Mucosa of rectum (tissue), 2 donors: ENCODE measurements at regions not wholly inside any gene's neighbourhood (a gene's known extent, or its start where the extent isn't known, plus 50 kb on each side); places are given as distances from the start of the nearest gene placed in this dataset.

Experiments used
- H3K27ac ChIP-seq, 2 donors: one replicate each; pipeline ENCODE4 v1.7.0; 2013; ENCODE audit warnings: inconsistent platforms in 2 of 2, low read depth in 2 of 2, low read length in 2 of 2
- H3K27me3 ChIP-seq, 2 donors: one replicate each; pipeline ENCODE4 v1.7.0; 2013; ENCODE audit warnings: low read length in 2 of 2; ENCODE audit not compliant: control insufficient read depth in 2 of 2, insufficient read depth in 2 of 2
- H3K36me3 ChIP-seq, 2 donors: one replicate each; pipeline ENCODE4 v1.7.0; 2013; ENCODE audit warnings: low read length in 2 of 2; ENCODE audit not compliant: control insufficient read depth in 2 of 2, insufficient read depth in 2 of 2
- H3K4me1 ChIP-seq, 2 donors: one replicate each; pipeline ENCODE4 v1.7.0; 2013; ENCODE audit warnings: low read length in 2 of 2, mild to moderate bottlenecking in 1 of 2; ENCODE audit not compliant: control insufficient read depth in 2 of 2, insufficient read depth in 2 of 2
- H3K4me3 ChIP-seq, 2 donors: one replicate each; pipeline ENCODE4 v1.7.0; 2013; ENCODE audit warnings: low read length in 2 of 2
- H3K9ac ChIP-seq, 2 donors: one replicate each; pipeline ENCODE4 v1.7.0; 2013; ENCODE audit warnings: low read length in 2 of 2, low read depth in 1 of 2, mild to moderate bottlenecking in 1 of 2
- H3K9me3 ChIP-seq, 2 donors: one replicate each; pipeline ENCODE4 v1.7.0; 2013; ENCODE audit warnings: low read length in 2 of 2; ENCODE audit not compliant: control insufficient read depth in 2 of 2
- donor health status: healthy.
- donor health status: Normal muscosa, but diverticular disease.

DNA sequence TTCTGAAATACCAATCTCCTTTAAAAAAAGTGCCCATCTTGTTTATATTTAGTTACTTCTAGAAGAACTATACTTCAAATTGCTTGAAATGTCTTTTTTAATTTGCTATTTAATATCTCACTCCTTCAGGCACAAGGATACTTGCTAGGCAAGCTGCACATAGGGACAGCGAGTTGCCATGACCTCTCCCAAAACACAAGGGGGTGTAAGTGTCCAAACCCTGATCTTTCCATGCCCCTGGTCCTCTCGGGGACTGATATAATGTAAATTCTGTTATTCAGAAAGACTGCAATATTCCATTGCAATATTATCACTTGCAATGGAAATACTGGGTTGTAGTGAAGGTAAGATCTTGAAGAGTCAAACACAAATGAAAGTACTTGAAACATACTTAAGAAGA, 480.4 kb downstream of the CETN3 start:
- Histone ChIP-seq H3K4me3 (no peak overlapping the region), H3K9ac (no peak overlapping the region), H3K27me3 (no peaks in the 10 kb centered on the region), H3K4me1 (no peaks in the 10 kb centered on the region), H3K9me3 (no peaks in the 10 kb centered on the region), H3K27ac (no peak overlapping the region), H3K36me3 (no peaks in the 10 kb centered on the region)

DNA sequence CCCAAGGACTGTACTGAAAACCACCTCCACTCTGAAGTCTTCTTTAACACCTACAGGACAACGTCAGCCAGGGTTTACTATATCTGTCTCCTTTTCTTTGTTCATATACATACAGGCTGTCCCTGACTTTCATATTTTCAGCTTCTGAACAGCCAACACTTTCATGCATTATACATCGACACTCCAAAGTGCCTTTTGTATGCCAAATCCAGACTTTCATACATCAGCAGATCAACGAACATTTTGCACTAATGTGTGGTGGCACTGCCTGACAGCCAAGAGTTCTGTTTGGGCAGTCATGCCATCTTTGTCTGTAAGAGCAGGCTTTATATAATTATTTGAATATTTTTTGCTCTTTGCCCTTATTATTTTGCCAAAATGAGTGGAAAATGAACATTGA, 487.4 kb downstream of the CETN3 start:
- no peaks in the 10 kb centered on the region for H3K27me3 ChIP-seq
- H3K9ac ChIP-seq = no peak overlapping the region
- no peak overlapping the region for H3K27ac ChIP-seq
- H3K4me3 ChIP-seq = no peak overlapping the region
- no peaks in the 10 kb centered on the region for H3K36me3 ChIP-seq
- no peaks in the 10 kb centered on the region for H3K4me1 ChIP-seq
- H3K9me3 ChIP-seq = no peaks in the 10 kb centered on the region

DNA sequence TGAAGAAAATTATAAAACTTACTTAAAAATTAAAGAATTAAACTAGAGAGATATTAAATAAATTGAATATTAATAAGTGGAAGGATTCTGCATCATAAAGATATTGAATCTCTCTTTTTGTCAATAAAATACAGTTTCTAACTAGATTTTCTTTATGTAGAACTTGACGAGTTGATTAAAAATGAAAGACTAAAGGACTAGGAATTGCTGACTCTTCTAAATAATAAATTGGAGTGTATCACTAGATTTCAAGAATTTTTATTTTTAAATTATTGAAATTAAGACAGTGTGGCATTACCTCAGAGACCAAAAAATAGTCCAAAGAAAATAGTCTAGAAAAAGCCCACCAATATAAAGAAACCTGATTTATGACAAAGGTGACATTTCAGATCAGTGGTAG, 492.4 kb downstream of the CETN3 start:
- no peak overlapping the region for H3K9ac ChIP-seq
- no peaks in the 10 kb centered on the region for H3K9me3 ChIP-seq
- H3K4me3 ChIP-seq = no peak overlapping the region
- no peak overlapping the region for H3K27ac ChIP-seq
- H3K36me3 ChIP-seq = no peaks in the 10 kb centered on the region
- no peaks in the 10 kb centered on the region for H3K27me3 ChIP-seq
- no peaks in the 10 kb centered on the region for H3K4me1 ChIP-seq

DNA sequence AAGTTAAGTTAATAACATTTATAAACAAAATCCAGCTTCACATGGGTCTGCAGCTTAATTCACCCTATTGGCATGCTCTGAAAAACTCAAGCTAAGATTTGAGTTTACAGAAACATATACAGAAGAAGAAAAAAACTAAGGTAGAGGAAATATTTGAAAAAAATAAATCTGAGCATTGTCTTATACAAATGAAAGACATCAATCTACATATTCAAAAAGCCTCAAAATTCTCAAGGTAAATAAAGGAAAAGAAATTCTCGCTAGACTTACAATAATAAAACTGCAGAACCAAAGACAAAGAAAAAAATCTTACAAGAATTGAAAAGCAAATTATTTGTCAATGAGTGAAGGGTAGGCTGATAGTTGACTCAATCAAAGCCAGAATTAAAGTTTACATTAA, 493.4 kb downstream of the CETN3 start:
- Histone ChIP-seq H3K36me3 (no peaks in the 10 kb centered on the region), H3K4me3 (no peak overlapping the region), H3K9ac (no peak overlapping the region), H3K27ac (no peak overlapping the region), H3K4me1 (no peaks in the 10 kb centered on the region), H3K9me3 (no peaks in the 10 kb centered on the region), H3K27me3 (no peaks in the 10 kb centered on the region)

DNA sequence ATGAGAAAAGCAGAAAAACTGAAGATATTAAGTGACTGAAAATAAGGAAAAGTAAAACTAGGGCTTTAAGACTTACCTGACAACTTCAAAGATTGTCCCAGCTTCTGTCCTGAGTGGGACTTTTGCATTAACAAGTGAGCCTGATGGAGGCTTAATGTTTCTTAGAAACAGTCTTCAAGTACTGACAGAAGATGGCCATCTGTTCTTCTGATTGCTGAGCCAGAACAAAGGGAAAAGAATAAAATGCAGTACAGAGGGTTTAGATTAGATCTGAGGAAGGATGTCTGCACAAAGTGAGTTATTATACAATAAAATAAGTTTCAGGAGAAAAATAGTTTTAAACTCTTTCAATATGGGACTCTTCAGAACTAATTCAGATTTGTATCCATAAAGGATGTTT, 500.7 kb downstream of the CETN3 start:
- Histone ChIP-seq H3K27me3 (no peaks in the 10 kb centered on the region), H3K9me3 (no peaks in the 10 kb centered on the region), H3K4me3 (no peak overlapping the region), H3K27ac (no peak overlapping the region), H3K4me1 (no peaks in the 10 kb centered on the region), H3K9ac (no peak overlapping the region), H3K36me3 (no peaks in the 10 kb centered on the region)

DNA sequence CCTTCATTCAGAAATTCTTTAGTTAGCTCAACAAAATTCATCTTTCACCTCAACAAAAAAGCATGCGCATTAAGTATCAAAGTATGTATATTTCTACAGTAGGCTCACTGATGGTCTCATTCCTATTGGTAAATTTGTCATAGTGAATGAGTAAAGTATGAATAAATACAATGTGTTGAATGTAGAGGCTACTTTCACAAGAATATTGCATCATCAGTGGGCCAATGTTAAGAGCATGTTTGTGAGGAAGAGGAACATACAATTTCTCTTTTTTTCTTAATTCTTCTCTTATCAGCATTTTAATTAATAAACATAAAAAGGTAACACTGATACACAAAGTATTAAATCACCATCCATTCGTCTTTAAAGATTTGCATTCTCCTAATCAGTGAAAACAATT, 505.1 kb downstream of the CETN3 start:
- no peaks in the 10 kb centered on the region for H3K27me3 ChIP-seq
- H3K9me3 ChIP-seq = no peaks in the 10 kb centered on the region
- no peak overlapping the region for H3K9ac ChIP-seq
- H3K36me3 ChIP-seq = no peaks in the 10 kb centered on the region
- H3K27ac ChIP-seq = no peak overlapping the region
- H3K4me3 ChIP-seq = no peak overlapping the region
- no peaks in the 10 kb centered on the region for H3K4me1 ChIP-seq

DNA sequence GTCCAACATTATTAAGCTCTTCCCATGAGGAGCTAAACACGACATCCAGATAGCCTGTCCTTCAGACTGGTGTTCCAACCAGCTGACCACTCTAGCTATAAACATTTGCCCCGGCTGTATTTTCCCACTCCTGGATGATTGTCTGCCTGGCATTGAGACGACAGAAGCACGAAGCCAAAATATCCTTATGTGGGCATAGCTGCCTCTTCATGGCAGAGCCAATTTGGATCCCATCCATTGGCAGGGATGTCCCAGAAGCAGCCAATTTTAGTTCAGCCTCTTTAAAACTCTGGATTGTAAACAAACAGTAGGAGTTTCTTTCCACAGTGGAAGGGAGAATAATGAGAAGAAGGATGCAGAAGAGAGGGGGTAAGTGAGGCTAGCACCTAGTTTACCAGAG, 507.6 kb downstream of the CETN3 start:
- H3K27me3 ChIP-seq = no peaks in the 10 kb centered on the region
- H3K36me3 ChIP-seq = no peaks in the 10 kb centered on the region
- H3K4me1 ChIP-seq = no peaks in the 10 kb centered on the region
- no peaks in the 10 kb centered on the region for H3K9me3 ChIP-seq
- no peak overlapping the region for H3K27ac ChIP-seq
- no peak overlapping the region for H3K9ac ChIP-seq
- no peak overlapping the region for H3K4me3 ChIP-seq

DNA sequence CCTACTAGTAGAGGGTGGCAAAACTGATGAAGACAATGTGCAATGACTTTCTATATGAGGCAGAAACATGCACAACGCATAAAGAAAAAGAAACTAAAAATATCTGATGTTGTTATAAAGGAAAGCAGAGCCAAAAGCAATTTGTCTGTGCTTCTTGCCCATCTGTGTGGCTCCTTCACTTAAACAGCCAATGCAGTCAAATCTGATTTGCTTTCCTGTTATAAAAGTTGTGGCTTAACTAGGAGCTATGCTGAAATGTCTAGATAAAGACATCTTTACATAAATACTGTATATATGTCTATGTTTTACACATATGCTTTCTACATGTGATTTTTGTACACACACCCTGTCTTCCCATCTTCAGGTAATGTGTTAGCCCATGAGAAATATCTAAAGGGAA, 508.2 kb downstream of the CETN3 start:
- H3K36me3 ChIP-seq = no peaks in the 10 kb centered on the region
- no peak overlapping the region for H3K27ac ChIP-seq
- H3K4me3 ChIP-seq = no peak overlapping the region
- H3K9ac ChIP-seq = no peak overlapping the region
- no peaks in the 10 kb centered on the region for H3K9me3 ChIP-seq
- no peaks in the 10 kb centered on the region for H3K27me3 ChIP-seq
- no peaks in the 10 kb centered on the region for H3K4me1 ChIP-seq

DNA sequence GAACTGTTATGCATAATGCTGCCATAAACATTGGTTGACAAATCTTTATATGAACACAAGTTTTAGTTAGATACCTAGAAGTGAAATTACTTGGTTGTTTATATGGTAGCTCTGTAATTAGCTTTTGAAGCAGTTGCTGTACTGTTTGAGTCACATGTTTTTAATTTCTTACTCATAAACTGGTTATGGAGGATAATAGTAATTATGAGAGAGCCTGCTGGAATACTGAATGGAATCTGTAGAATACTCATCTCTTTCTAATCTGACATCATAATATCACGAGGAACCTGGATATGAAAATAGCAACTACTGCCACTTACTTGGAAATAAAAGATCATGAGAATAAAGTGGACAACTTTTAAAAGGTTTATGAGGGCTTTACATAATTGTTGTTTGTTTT, 509.2 kb downstream of the CETN3 start:
- Histone ChIP-seq H3K27ac (no peak overlapping the region), H3K27me3 (no peaks in the 10 kb centered on the region)

DNA sequence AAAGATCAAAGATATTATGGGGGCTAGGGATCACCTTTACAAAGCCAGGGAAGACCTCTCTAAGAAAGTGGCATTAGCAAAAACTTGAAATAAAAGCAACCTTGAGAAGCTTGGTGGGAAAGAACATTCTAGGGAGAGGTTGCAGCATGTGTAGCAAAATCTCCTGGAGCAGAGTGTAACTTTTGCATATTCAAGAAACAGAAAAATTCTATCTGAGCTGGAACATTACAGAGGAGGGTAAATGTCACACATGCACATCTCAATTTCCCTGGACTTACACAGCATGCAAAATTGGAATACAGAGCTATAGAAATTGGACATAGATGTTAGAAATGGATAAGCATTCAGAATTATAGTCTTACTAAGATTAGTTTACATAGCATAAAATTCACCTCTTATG, 510.0 kb downstream of the CETN3 start:
- Histone ChIP-seq H3K27me3 (no peaks in the 10 kb centered on the region), H3K9ac (no peak overlapping the region), H3K36me3 (no peaks in the 10 kb centered on the region), H3K4me1 (no peaks in the 10 kb centered on the region), H3K27ac (no peak overlapping the region), H3K4me3 (no peak overlapping the region), H3K9me3 (no peaks in the 10 kb centered on the region)

More for the DNA sequence above, 509.2 kb downstream of the CETN3 start:
- Histone ChIP-seq H3K36me3 (no peaks in the 10 kb centered on the region), H3K9me3 (no peaks in the 10 kb centered on the region), H3K4me1 (no peaks in the 10 kb centered on the region), H3K9ac (no peak overlapping the region), H3K4me3 (no peak overlapping the region)

DNA sequence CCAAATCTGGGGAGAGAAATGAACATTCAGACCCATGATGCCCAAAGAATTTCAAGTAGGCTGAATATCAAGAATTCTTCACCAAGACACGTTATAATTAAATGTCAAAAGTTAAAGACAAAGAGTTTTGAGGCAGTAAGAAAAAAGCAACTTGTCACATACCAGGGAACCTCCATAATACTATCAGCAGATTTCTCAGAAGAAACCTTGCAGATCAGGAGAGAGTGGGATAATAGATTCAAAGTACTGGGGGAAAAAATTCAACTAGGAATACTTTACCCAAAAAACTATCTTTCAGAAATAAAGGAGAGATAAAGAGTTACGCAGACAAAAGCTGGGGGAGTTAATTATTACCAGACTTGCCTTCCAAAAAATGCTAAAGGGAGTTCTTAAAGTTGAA, 516.0 kb downstream of the CETN3 start:
- Histone ChIP-seq H3K4me1 (no peaks in the 10 kb centered on the region), H3K27me3 (no peaks in the 10 kb centered on the region), H3K4me3 (no peak overlapping the region), H3K9me3 (no peaks in the 10 kb centered on the region), H3K36me3 (no peaks in the 10 kb centered on the region), H3K9ac (no peak overlapping the region), H3K27ac (no peak overlapping the region)
